ENCODE measurements at regions not wholly inside any gene's neighbourhood (a gene's known extent, or its start where the extent isn't known, plus 50 kb on each side); places are given as distances from the start of the nearest gene placed in this dataset.

GRCh38 chr17:79427621-79428539, 183.0 kb downstream of the RBFOX3 start:
- no peak for TF ChIP-seq CTCF (IDR thresholded peaks at IDR 0.05; ENCODE audit: insufficient read depth, low read depth, low read length)
- POLR2A ChIA-PET: no interaction called here

GRCh38 chr17:79425686-79426085, 185.2 kb downstream of the RBFOX3 start:
- Histone ChIP-seq H3K27me3 (ENCODE audit: control insufficient read depth, insufficient read depth, low read length) (no peaks in the 10 kb centered on the region), H3K4me3 (ENCODE audit: low read depth, low read length) (no peak overlapping the region), H3K36me3 (ENCODE audit: control insufficient read depth, insufficient read depth, low read length) (no peaks in the 10 kb centered on the region)
- CTCF ChIA-PET: interaction anchor here (2.5 kb wide), 1 partner anchor 25 kb away, joined by 6 read pairs; no protein-coding TSS in a partner anchor
- DNase-seq (ENCODE audit: low read depth): no peak
- TF ChIP-seq CTCF (IDR thresholded peaks at IDR 0.05; ENCODE audit: insufficient read depth, low read depth, low read length): no peak
- POLR2A ChIA-PET: no interaction called here

More at GRCh38 chr17:79427621-79428539, 183.0 kb downstream of the RBFOX3 start:
- CTCF ChIA-PET: interaction anchor here (0.6 to 2.5 kb wide), 4 partner anchors 27 to 409 kb away, joined by 3 to 6 read pairs (median 3); no protein-coding TSS in a partner anchor
- Histone ChIP-seq H3K27me3 (ENCODE audit: control insufficient read depth, insufficient read depth, low read length) (no peaks in the 10 kb centered on the region), H3K36me3 (ENCODE audit: control insufficient read depth, insufficient read depth, low read length) (no peaks in the 10 kb centered on the region), H3K4me3 (ENCODE audit: low read depth, low read length) (no peak overlapping the region)
- no peak for DNase-seq (ENCODE audit: low read depth)

- no peak for DNase-seq (ENCODE audit: low read depth)
- Histone ChIP-seq H3K4me3 (ENCODE audit: low read depth, low read length) (no peak overlapping the region), H3K27me3 (ENCODE audit: control insufficient read depth, insufficient read depth, low read length) (no peaks in the 10 kb centered on the region), H3K36me3 (ENCODE audit: control insufficient read depth, insufficient read depth, low read length) (no peaks in the 10 kb centered on the region)
- TF ChIP-seq CTCF (IDR thresholded peaks at IDR 0.05; ENCODE audit: insufficient read depth, low read depth, low read length): no peak
- CTCF ChIA-PET: no interaction called here
- POLR2A ChIA-PET: no interaction called here
Observed at GRCh38 chr17:79424471-79425185, 186.2 kb downstream of the RBFOX3 start.

- Histone ChIP-seq H3K27me3 (ENCODE audit: control insufficient read depth, insufficient read depth, low read length) (no peaks in the 10 kb centered on the region), H3K4me3 (ENCODE audit: low read depth, low read length) (no peak overlapping the region), H3K36me3 (ENCODE audit: control insufficient read depth, insufficient read depth, low read length) (no peaks in the 10 kb centered on the region)
- ChIA-PET POLR2A (no interaction called here), CTCF (no interaction called here)
- no peak for DNase-seq (ENCODE audit: low read depth)
- no peak for TF ChIP-seq CTCF (IDR thresholded peaks at IDR 0.05; ENCODE audit: insufficient read depth, low read depth, low read length)
Observed at GRCh38 chr17:79423811-79424465, 186.9 kb downstream of the RBFOX3 start.

- Histone ChIP-seq H3K27me3 (ENCODE audit: control insufficient read depth, insufficient read depth, low read length) (0 out of 2 replicates have a peak, but pooled peaks cover 2% of the 10 kb centered on the region), H3K36me3 (ENCODE audit: control insufficient read depth, insufficient read depth, low read length) (no peaks in the 10 kb centered on the region), H3K4me3 (ENCODE audit: low read depth, low read length) (no peak overlapping the region)
- CTCF ChIA-PET: no interaction called here
- no peak for DNase-seq (ENCODE audit: low read depth)
- POLR2A ChIA-PET: no interaction called here
- no peak for TF ChIP-seq CTCF (IDR thresholded peaks at IDR 0.05; ENCODE audit: insufficient read depth, low read depth, low read length)
Observed at GRCh38 chr17:79422236-79422635, 188.6 kb downstream of the RBFOX3 start.

All from BJ (cell line).